ENCODE measurements at regions not wholly inside any gene's neighbourhood (a gene's known extent, or its start where the extent isn't known, plus 50 kb on each side); places are given as distances from the start of the nearest gene placed in this dataset.

- TF ChIP-seq POLR2A (IDR thresholded peaks at IDR 0.05; ENCODE audit: low read depth, low read length) (no peak), TAF1 (IDR thresholded peaks at IDR 0.05; ENCODE audit: borderline replicate concordance, low read depth, low read length) (no peak)
Measured at GRCh38 chr10:44087403-44087802, 297.5 kb downstream of the CXCL12 start.

All from GM12892 (cell line).